Lung (tissue), 11 donors: ENCODE measurements at regions not wholly inside any gene's neighbourhood (a gene's known extent, or its start where the extent isn't known, plus 50 kb on each side); places are given as distances from the start of the nearest gene placed in this dataset.

Source experiments
- ATAC-seq: fragments of 200-7000 bp; cut with Tn5 transposase; one replicate; pipeline ENCODE4 v1.9.1; 2020; ENCODE audit warnings: moderate number of reproducible peaks; ENCODE audit not compliant: insufficient read depth, low FRiP score
- DNase-seq, 3 donors: peaks; one replicate each; pipeline ENCODE4 v3.0.0-alpha.2; 2013 to 2017
- H3K27ac ChIP-seq, 2 donors: one replicate each; pipeline ENCODE4 v1.5.1; 2013; ENCODE audit warnings: mild to moderate bottlenecking in 2 of 2, moderate library complexity in 2 of 2, control low read depth in 1 of 2, inconsistent platforms in 1 of 2, low read depth in 1 of 2, low read length in 1 of 2
- H3K27me3 ChIP-seq, 3 donors: one replicate each; pipeline ENCODE4 v1.5.1; 2013; ENCODE audit warnings: low read length in 2 of 3; ENCODE audit not compliant: control insufficient read depth in 3 of 3, insufficient read depth in 3 of 3
- H3K36me3 ChIP-seq, 4 donors: one replicate each; pipeline ENCODE4 v1.5.1; 2013; ENCODE audit warnings: low read length in 4 of 4, mild to moderate bottlenecking in 1 of 4, moderate library complexity in 1 of 4; ENCODE audit not compliant: control insufficient read depth in 4 of 4, insufficient read depth in 4 of 4
- H3K4me1 ChIP-seq, 5 donors: one replicate each; pipeline ENCODE4 v1.5.1; 2013; ENCODE audit warnings: low read length in 5 of 5, mild to moderate bottlenecking in 2 of 5, moderate library complexity in 1 of 5; ENCODE audit not compliant: control insufficient read depth in 5 of 5, insufficient read depth in 5 of 5
- H3K4me3 ChIP-seq: one replicate; pipeline ENCODE4 v1.5.1; 2013; ENCODE audit warnings: mild to moderate bottlenecking, control low read depth, moderate library complexity
- H3K9ac ChIP-seq, 2 donors: one replicate each; pipeline ENCODE4 v1.5.1; 2013; ENCODE audit warnings: low read length in 2 of 2, control low read depth in 1 of 2; ENCODE audit not compliant: insufficient read depth in 1 of 2
- H3K9me3 ChIP-seq, 4 donors: one replicate each; pipeline ENCODE4 v1.5.1; 2013; ENCODE audit warnings: low read length in 3 of 4, mild to moderate bottlenecking in 1 of 4, moderate library complexity in 1 of 4; ENCODE audit not compliant: control insufficient read depth in 4 of 4, insufficient read depth in 3 of 4
- CTCF ChIP-seq: IDR thresholded peaks from 2 replicates; pipeline ENCODE4 v1.5.1; 2012; ENCODE audit warnings: mild to moderate bottlenecking; ENCODE audit errors: control extremely low read depth, extremely low read depth
- WGBS, 2 donors: extraction: QIAGEN DNeasy Blood & Tissue Kit; methylation state at CpG; one replicate each; pipeline ENCODE4 v1.1.7; 2013; 5-methylcytosine and 5-hydroxymethylcytosine counted together
- donor health status: control.
- donor health status: control.
- donor health status: Bipolar disorder and iron deficiency.
- donor health status: healthy.
- donor health status: DM: yes; HTN: yes; CAD: no.

GRCh38 chr16:13314633-13315032 is 413.2 kb downstream of the SHISA9 start:
- Histone ChIP-seq H3K4me3 (no peak overlapping the region), H3K27me3 (no peaks in the 10 kb centered on the region), H3K9ac (no peak overlapping the region), H3K36me3 (no peaks in the 10 kb centered on the region), H3K27ac (no peak overlapping the region), H3K9me3 (peaks cover 0 to 2% (median under 1%) of the 10 kb centered on the region in 4 donors), H3K4me1 (no peaks in the 10 kb centered on the region)
- no peak for TF ChIP-seq CTCF
- no peak for ATAC-seq
- WGBS, 2 donors: 48 to 50% methylated on average over 2 of the region's 2 CpGs
- DNase-seq: no peak

GRCh38 chr16:13315642-13316427 is 414.4 kb downstream of the SHISA9 start:
- Histone ChIP-seq H3K4me1 (no peaks in the 10 kb centered on the region), H3K9me3 (peaks cover 0 to 2% (median under 1%) of the 10 kb centered on the region in 4 donors), H3K9ac (no peak overlapping the region), H3K4me3 (no peak overlapping the region), H3K36me3 (no peaks in the 10 kb centered on the region), H3K27ac (no peak overlapping the region), H3K27me3 (peaks cover 0 to 2% (median 0%) of the 10 kb centered on the region in 3 donors)
- DNase-seq: no peak
- WGBS, 2 donors: 29 to 50% methylated on average over 5 of the region's 5 CpGs
- no peak for ATAC-seq
- TF ChIP-seq CTCF: no peak

GRCh38 chr16:13322336-13322735 is 420.9 kb downstream of the SHISA9 start:
- peaks cover 0 to 2% (median 0%) of the 10 kb centered on the region in 4 donors for H3K9me3 ChIP-seq
- ATAC-seq: no peak
- H3K27ac ChIP-seq: no peak overlapping the region
- 44 to 48% methylated on average over 2 of the region's 2 CpGs for WGBS, 2 donors
- no peak overlapping the region for H3K9ac ChIP-seq
- no peak for DNase-seq
- no peaks in the 10 kb centered on the region for H3K36me3 ChIP-seq
- H3K4me1 ChIP-seq: no peaks in the 10 kb centered on the region
- no peak for TF ChIP-seq CTCF
- H3K4me3 ChIP-seq: no peak overlapping the region
- H3K27me3 ChIP-seq: peaks cover 0 to 2% (median 0%) of the 10 kb centered on the region in 3 donors

GRCh38 chr16:13324851-13325250 is 423.5 kb downstream of the SHISA9 start:
- Histone ChIP-seq H3K4me1 (no peaks in the 10 kb centered on the region), H3K27ac (no peak overlapping the region), H3K4me3 (no peak overlapping the region), H3K27me3 (peaks cover 0 to 2% (median 0%) of the 10 kb centered on the region in 3 donors), H3K9me3 (no peaks in the 10 kb centered on the region), H3K9ac (no peak overlapping the region), H3K36me3 (no peaks in the 10 kb centered on the region)
- 57 to 77% methylated on average over 2 of the region's 2 CpGs for WGBS, 2 donors
- no peak for DNase-seq
- no peak for ATAC-seq
- TF ChIP-seq CTCF: no peak
